ENCODE measurements at regions not wholly inside any gene's neighbourhood (a gene's known extent, or its start where the extent isn't known, plus 50 kb on each side); places are given as distances from the start of the nearest gene placed in this dataset.
"Not testable (repeated sequence)": the region's sequence is repeated elsewhere in the genome, so short reads cannot be mapped to it uniquely, and the experiment has no call there.

GRCh38 chr5:90220554-90220953, 189.0 kb downstream of the CETN3 start:
- Histone ChIP-seq H3K27ac (no peak overlapping the region), H3K9me3 (peaks cover 0 to 4% of the 10 kb centered on the region in 2 donors), H3K4me1 (no peaks in the 10 kb centered on the region), H3K4me3 (no peak overlapping the region), H3K36me3 (no peaks in the 10 kb centered on the region), H3K27me3 (no peaks in the 10 kb centered on the region)
- 75 to 79% methylated on average over 3 of the region's 3 CpGs for WGBS, 2 donors (ENCODE audit: low coverage in 1 of 2)
- in situ Hi-C loops (cut with MboI; ENCODE audit: low pct_ligation_motif_present in 1 of 4, low pct_unique_long_range_greater_than_20kb in 1 of 4, low sequenced_read_pairs in 3 of 4) (no loop called here), intact Hi-C loops (cut with DNase I; ENCODE audit: low total_unique reads) (no loop called here)
- no peak for TF ChIP-seq CTCF (IDR thresholded peaks at IDR 0.05)
- no peak for TF ChIP-seq POLR2AphosphoS5 (IDR thresholded peaks at IDR 0.05)
- TF ChIP-seq POLR2A (IDR thresholded peaks at IDR 0.05): no peak
- no peak for TF ChIP-seq EP300 (IDR thresholded peaks at IDR 0.05; ENCODE audit: low read depth)
- DNase-seq: no peak

- in situ Hi-C loops (cut with MboI; ENCODE audit: low pct_ligation_motif_present in 1 of 4, low pct_unique_long_range_greater_than_20kb in 1 of 4, low sequenced_read_pairs in 3 of 4): no loop called here
- intact Hi-C loops (cut with DNase I; ENCODE audit: low total_unique reads): no loop called here
- TF ChIP-seq CTCF (IDR thresholded peaks at IDR 0.05) (no peak), EP300 (IDR thresholded peaks at IDR 0.05; ENCODE audit: low read depth) (no peak), POLR2A (IDR thresholded peaks at IDR 0.05) (no peak), POLR2AphosphoS5 (IDR thresholded peaks at IDR 0.05) (no peak)
- Histone ChIP-seq H3K4me3 (no peak overlapping the region), H3K36me3 (no peaks in the 10 kb centered on the region), H3K27me3 (no peaks in the 10 kb centered on the region), H3K9me3 (peaks cover 0 to 4% of the 10 kb centered on the region in 2 donors), H3K27ac (no peak overlapping the region), H3K4me1 (no peaks in the 10 kb centered on the region)
- no peak for DNase-seq
Observed at GRCh38 chr5:90214991-90215390, 194.6 kb downstream of the CETN3 start.

GRCh38 chr5:90208323-90208722, 201.2 kb downstream of the CETN3 start:
- in situ Hi-C loops (cut with MboI; ENCODE audit: low pct_ligation_motif_present in 1 of 4, low pct_unique_long_range_greater_than_20kb in 1 of 4, low sequenced_read_pairs in 3 of 4); H3K36me3 ChIP-seq; DNase-seq; intact Hi-C loops (cut with DNase I; ENCODE audit: low total_unique reads); H3K27ac ChIP-seq; H3K9me3 ChIP-seq; H3K4me1 ChIP-seq; H3K4me3 ChIP-seq; H3K27me3 ChIP-seq: not testable (repeated sequence)
- WGBS, 2 donors (ENCODE audit: low coverage in 1 of 2): 80 to 88% methylated on average over 1 to 25 of the region's 25 CpGs

GRCh38 chr5:90201923-90202322, 207.6 kb downstream of the CETN3 start:
- Histone ChIP-seq H3K36me3 (no peaks in the 10 kb centered on the region), H3K27me3 (no peaks in the 10 kb centered on the region), H3K4me3 (no peak overlapping the region), H3K4me1 (no peaks in the 10 kb centered on the region), H3K9me3 (peaks cover 0 to 6% of the 10 kb centered on the region in 2 donors), H3K27ac (no peak overlapping the region)
- 30 to 38% methylated on average over 3 of the region's 3 CpGs for WGBS, 2 donors (ENCODE audit: low coverage in 1 of 2)
- in situ Hi-C loops (cut with MboI; ENCODE audit: low pct_ligation_motif_present in 1 of 4, low pct_unique_long_range_greater_than_20kb in 1 of 4, low sequenced_read_pairs in 3 of 4) (no loop called here), intact Hi-C loops (cut with DNase I; ENCODE audit: low total_unique reads) (no loop called here)
- TF ChIP-seq EP300 (IDR thresholded peaks at IDR 0.05; ENCODE audit: low read depth) (no peak), POLR2AphosphoS5 (IDR thresholded peaks at IDR 0.05) (no peak), CTCF (IDR thresholded peaks at IDR 0.05) (no peak), POLR2A (IDR thresholded peaks at IDR 0.05) (no peak)
- DNase-seq: no peak

GRCh38 chr5:90193185-90193822, 216.3 kb downstream of the CETN3 start:
- Histone ChIP-seq H3K27me3 (no peaks in the 10 kb centered on the region), H3K9me3 (no peaks in the 10 kb centered on the region), H3K4me1 (peaks cover 0 to 6% (median 0%) of the 10 kb centered on the region in 4 donors), H3K27ac (no peak overlapping the region), H3K36me3 (no peaks in the 10 kb centered on the region), H3K4me3 (no peak overlapping the region)
- 96 to 100% methylated on average over 1 to 2 of the region's 2 CpGs for WGBS, 2 donors (ENCODE audit: low coverage in 1 of 2)
- in situ Hi-C loops (cut with MboI; ENCODE audit: low pct_ligation_motif_present in 1 of 4, low pct_unique_long_range_greater_than_20kb in 1 of 4, low sequenced_read_pairs in 3 of 4) (loop anchor here in 1 of 4 donors (25.0 kb wide), 1 partner anchor 1481 kb away; no protein-coding TSS in a partner anchor), intact Hi-C loops (cut with DNase I; ENCODE audit: low total_unique reads) (no loop called here)
- no peak for TF ChIP-seq EP300 (IDR thresholded peaks at IDR 0.05; ENCODE audit: low read depth)
- TF ChIP-seq POLR2A (IDR thresholded peaks at IDR 0.05): no peak
- no peak for TF ChIP-seq CTCF (IDR thresholded peaks at IDR 0.05)
- DNase-seq: no peak
